NB4 (cell line): ENCODE measurements at regions not wholly inside any gene's neighbourhood (a gene's known extent, or its start where the extent isn't known, plus 50 kb on each side); places are given as distances from the start of the nearest gene placed in this dataset.

Source experiments
- CTCF ChIP-seq: IDR thresholded peaks from one replicate; pipeline ENCODE4 v1.5.1; 2012; ENCODE audit warnings: low read depth, low read length
- POLR2A ChIP-seq: IDR thresholded peaks from 2 replicates; pipeline ENCODE4 v1.6.1; 2011; ENCODE audit warnings: mild to moderate bottlenecking; ENCODE audit not compliant: insufficient read length; ENCODE audit errors: extremely low read depth
- TF ChIP-seq, protein P1 (sequence below): IDR thresholded peaks from 2 replicates; pipeline ENCODE4 v1.6.1; 2011; ENCODE audit warnings: low read depth, low read length

DNA sequence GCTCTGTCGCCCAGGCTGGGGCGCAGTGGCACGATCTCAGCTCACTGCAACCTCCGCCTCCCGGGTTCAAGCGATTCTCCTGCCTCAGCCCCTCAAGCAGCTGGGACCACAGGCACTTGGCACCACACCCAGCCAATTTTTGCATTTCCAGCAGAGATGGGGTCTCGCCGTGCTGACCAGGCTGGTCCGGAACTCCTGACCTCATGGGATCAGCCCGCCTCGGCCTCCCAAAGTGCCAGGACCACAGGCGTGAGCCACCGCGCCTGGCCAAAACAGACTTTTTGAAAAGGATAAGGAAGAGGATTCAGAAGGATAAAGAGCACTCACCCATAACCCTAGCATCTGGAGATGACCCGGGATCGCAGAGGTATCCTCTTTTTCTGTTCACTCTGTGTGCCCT is 224.5 kb upstream of the AGTR2 start:
- TF ChIP-seq CTCF (no peak), POLR2A (no peak)
- TF ChIP-seq, protein P1, sequence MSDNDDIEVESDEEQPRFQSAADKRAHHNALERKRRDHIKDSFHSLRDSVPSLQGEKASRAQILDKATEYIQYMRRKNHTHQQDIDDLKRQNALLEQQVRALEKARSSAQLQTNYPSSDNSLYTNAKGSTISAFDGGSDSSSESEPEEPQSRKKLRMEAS, result no peak
